ENCODE measurements at regions not wholly inside any gene's neighbourhood (a gene's known extent, or its start where the extent isn't known, plus 50 kb on each side); places are given as distances from the start of the nearest gene placed in this dataset.

- Mint-ChIP-seq H3K4me3 (no peak overlapping the region), H3K4me1 (peaks cover 0 to 1% (median 0%) of the 10 kb centered on the region in 4 donors), H3K36me3 (no peaks in the 10 kb centered on the region), H3K9me3 (peaks cover 0 to 5% (median 0%) of the 10 kb centered on the region in 8 donors), H3K27ac (no peak overlapping the region), H3K27me3 (peaks cover 0 to 2% of the 10 kb centered on the region in 2 donors)
- Histone ChIP-seq H3K9me3 (ENCODE audit: control insufficient read depth in 1 of 2, low read length in 2 of 2) (no peaks in the 10 kb centered on the region), H3K4me1 (ENCODE audit: insufficient read depth, low read length) (no peaks in the 10 kb centered on the region), H3K4me3 (ENCODE audit: low read length in 2 of 2) (no peak overlapping the region), H3K27me3 (ENCODE audit: insufficient read depth, low read length) (no peaks in the 10 kb centered on the region), H3K36me3 (ENCODE audit: insufficient read depth, low read length) (no peaks in the 10 kb centered on the region), H3K27ac (ENCODE audit: low read depth, low read length) (no peak overlapping the region)
- intact Hi-C loops (cut with micrococcal nuclease), result no loop called here
- CTCF ChIA-PET (ENCODE audit: partially characterized antibody), result interaction anchor here (0.5 to 1.2 kb wide), 2 partner anchors 37 to 152 kb away, joined by 3 to 5 read pairs; no protein-coding TSS in a partner anchor
- POLR2A ChIA-PET (ENCODE audit: partially characterized antibody), result no interaction called here
- no peak for DNase-seq
These were observed 370.4 kb upstream of the TGFBR2 start for GRCh38 chr3:30236011-30236410.

DNA sequence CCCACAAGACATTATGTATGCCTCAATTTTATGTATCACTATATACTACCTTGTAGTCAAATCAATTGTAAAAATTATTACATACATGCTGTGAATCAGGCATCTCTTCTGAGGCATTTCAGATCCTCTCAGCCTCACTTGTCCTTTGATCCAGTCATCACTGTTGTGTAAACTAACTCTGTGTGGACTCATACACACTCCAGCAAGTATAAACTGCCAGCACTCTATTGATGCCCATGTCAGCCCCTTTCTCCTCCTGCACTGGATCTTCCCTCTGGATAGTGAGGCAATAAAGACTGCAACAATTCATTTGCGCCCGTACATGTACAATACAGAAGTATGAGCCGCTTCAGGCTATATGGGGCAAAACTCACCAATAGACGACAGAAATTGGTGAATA, 364.7 kb upstream of the TGFBR2 start:
- no peaks in the 10 kb centered on the region for H3K27me3 ChIP-seq (ENCODE audit: insufficient read depth, low read length)
- Mint-ChIP-seq H3K27me3 (peaks cover 2 to 3% of the 10 kb centered on the region in 2 donors), H3K4me1 (peaks cover 0 to 2% (median 0%) of the 10 kb centered on the region in 4 donors), H3K27ac (no peak overlapping the region), H3K4me3 (no peak overlapping the region), H3K36me3 (no peaks in the 10 kb centered on the region), H3K9me3 (peaks cover 0 to 7% (median 1%) of the 10 kb centered on the region in 8 donors)
- no peaks in the 10 kb centered on the region for H3K9me3 ChIP-seq (ENCODE audit: control insufficient read depth in 1 of 2, low read length in 2 of 2)
- DNase-seq, result no peak
- H3K36me3 ChIP-seq (ENCODE audit: insufficient read depth, low read length), result no peaks in the 10 kb centered on the region
- no peaks in the 10 kb centered on the region for H3K4me1 ChIP-seq (ENCODE audit: insufficient read depth, low read length)
- intact Hi-C loops (cut with micrococcal nuclease), result no loop called here
- H3K4me3 ChIP-seq (ENCODE audit: low read length in 2 of 2), result no peak overlapping the region
- POLR2A ChIA-PET (ENCODE audit: partially characterized antibody), result no interaction called here
- H3K27ac ChIP-seq (ENCODE audit: low read depth, low read length), result no peak overlapping the region
- CTCF ChIA-PET (ENCODE audit: partially characterized antibody), result no interaction called here

- Mint-ChIP-seq H3K27me3 (peaks cover 0 to 6% of the 10 kb centered on the region in 2 donors), H3K36me3 (no peaks in the 10 kb centered on the region), H3K4me3 (peak overlapping the region in 1 of 8 donors; percentile 28), H3K4me1 (peaks cover 0 to 7% (median 0%) of the 10 kb centered on the region in 4 donors), H3K9me3 (peaks cover 0 to 3% (median 0%) of the 10 kb centered on the region in 8 donors), H3K27ac (no peak overlapping the region)
- intact Hi-C loops (cut with micrococcal nuclease), result no loop called here
- ChIA-PET CTCF (ENCODE audit: partially characterized antibody) (no interaction called here), POLR2A (ENCODE audit: partially characterized antibody) (no interaction called here)
- Histone ChIP-seq H3K4me3 (ENCODE audit: low read length in 2 of 2) (no peak overlapping the region), H3K4me1 (ENCODE audit: insufficient read depth, low read length) (no peaks in the 10 kb centered on the region), H3K9me3 (ENCODE audit: control insufficient read depth in 1 of 2, low read length in 2 of 2) (no peaks in the 10 kb centered on the region), H3K27ac (ENCODE audit: low read depth, low read length) (no peak overlapping the region), H3K36me3 (ENCODE audit: insufficient read depth, low read length) (no peaks in the 10 kb centered on the region), H3K27me3 (ENCODE audit: insufficient read depth, low read length) (no peaks in the 10 kb centered on the region)
- no peak for DNase-seq
These were observed 360.4 kb upstream of the TGFBR2 start for GRCh38 chr3:30245858-30246622.

GRCh38 chr3:30248423-30248822, 358.0 kb upstream of the TGFBR2 start:
- no peak overlapping the region for H3K4me3 Mint-ChIP-seq
- Histone ChIP-seq H3K4me1 (ENCODE audit: insufficient read depth, low read length) (no peaks in the 10 kb centered on the region), H3K9me3 (ENCODE audit: control insufficient read depth in 1 of 2, low read length in 2 of 2) (no peaks in the 10 kb centered on the region), H3K4me3 (ENCODE audit: low read length in 2 of 2) (no peak overlapping the region), H3K36me3 (ENCODE audit: insufficient read depth, low read length) (no peaks in the 10 kb centered on the region), H3K27ac (ENCODE audit: low read depth, low read length) (no peak overlapping the region), H3K27me3 (ENCODE audit: insufficient read depth, low read length) (no peaks in the 10 kb centered on the region)
- H3K36me3 Mint-ChIP-seq, result no peaks in the 10 kb centered on the region
- POLR2A ChIA-PET (ENCODE audit: partially characterized antibody), result interaction anchor here (1.0 kb wide), 1 partner anchor 12 kb away, joined by 3 read pairs; no protein-coding TSS in a partner anchor
- H3K27ac Mint-ChIP-seq, result no peak overlapping the region
- CTCF ChIA-PET (ENCODE audit: partially characterized antibody), result interaction anchor here (0.5 kb wide), 1 partner anchor 23 kb away, joined by 4 read pairs; no protein-coding TSS in a partner anchor
- no peak for DNase-seq
- H3K9me3 Mint-ChIP-seq, result peaks cover 0 to 4% (median 1%) of the 10 kb centered on the region in 8 donors
- peaks cover 0 to 7% (median 0%) of the 10 kb centered on the region in 4 donors for H3K4me1 Mint-ChIP-seq
- peaks cover 0 to 5% of the 10 kb centered on the region in 2 donors for H3K27me3 Mint-ChIP-seq
- intact Hi-C loops (cut with micrococcal nuclease), result no loop called here

GRCh38 chr3:30252474-30252873, 353.9 kb upstream of the TGFBR2 start:
- no peak overlapping the region for H3K27ac ChIP-seq (ENCODE audit: low read depth, low read length)
- H3K4me1 ChIP-seq (ENCODE audit: insufficient read depth, low read length), result no peaks in the 10 kb centered on the region
- no peaks in the 10 kb centered on the region for H3K27me3 ChIP-seq (ENCODE audit: insufficient read depth, low read length)
- H3K36me3 ChIP-seq (ENCODE audit: insufficient read depth, low read length), result no peaks in the 10 kb centered on the region
- Mint-ChIP-seq H3K27ac (no peak overlapping the region), H3K9me3 (peaks cover 0 to 6% (median under 1%) of the 10 kb centered on the region in 8 donors), H3K27me3 (no peaks in the 10 kb centered on the region), H3K4me3 (no peak overlapping the region), H3K4me1 (peaks cover 0 to 5% (median 2%) of the 10 kb centered on the region in 4 donors), H3K36me3 (no peaks in the 10 kb centered on the region)
- DNase-seq, result no peak
- POLR2A ChIA-PET (ENCODE audit: partially characterized antibody), result no interaction called here
- no peaks in the 10 kb centered on the region for H3K9me3 ChIP-seq (ENCODE audit: control insufficient read depth in 1 of 2, low read length in 2 of 2)
- intact Hi-C loops (cut with micrococcal nuclease), result no loop called here
- CTCF ChIA-PET (ENCODE audit: partially characterized antibody), result interaction anchor here (3.3 kb wide), 1 partner anchor 54 kb away, joined by 11 read pairs; no protein-coding TSS in a partner anchor
- H3K4me3 ChIP-seq (ENCODE audit: low read length in 2 of 2), result no peak overlapping the region

GRCh38 chr3:30253832-30254231, 352.6 kb upstream of the TGFBR2 start:
- Mint-ChIP-seq H3K36me3 (no peaks in the 10 kb centered on the region), H3K9me3 (peaks cover 0 to 6% (median under 1%) of the 10 kb centered on the region in 8 donors), H3K4me3 (no peak overlapping the region), H3K27ac (no peak overlapping the region), H3K4me1 (peaks cover 0 to 3% (median 0%) of the 10 kb centered on the region in 4 donors), H3K27me3 (no peaks in the 10 kb centered on the region)
- Histone ChIP-seq H3K9me3 (ENCODE audit: control insufficient read depth in 1 of 2, low read length in 2 of 2) (no peaks in the 10 kb centered on the region), H3K27ac (ENCODE audit: low read depth, low read length) (no peak overlapping the region), H3K27me3 (ENCODE audit: insufficient read depth, low read length) (no peaks in the 10 kb centered on the region), H3K36me3 (ENCODE audit: insufficient read depth, low read length) (no peaks in the 10 kb centered on the region), H3K4me1 (ENCODE audit: insufficient read depth, low read length) (no peaks in the 10 kb centered on the region), H3K4me3 (ENCODE audit: low read length in 2 of 2) (no peak overlapping the region)
- intact Hi-C loops (cut with micrococcal nuclease), result no loop called here
- DNase-seq, result no peak
- CTCF ChIA-PET (ENCODE audit: partially characterized antibody), result interaction anchor here (1.6 kb wide), 1 partner anchor 49 kb away, joined by 3 read pairs; no protein-coding TSS in a partner anchor
- POLR2A ChIA-PET (ENCODE audit: partially characterized antibody), result no interaction called here

DNA sequence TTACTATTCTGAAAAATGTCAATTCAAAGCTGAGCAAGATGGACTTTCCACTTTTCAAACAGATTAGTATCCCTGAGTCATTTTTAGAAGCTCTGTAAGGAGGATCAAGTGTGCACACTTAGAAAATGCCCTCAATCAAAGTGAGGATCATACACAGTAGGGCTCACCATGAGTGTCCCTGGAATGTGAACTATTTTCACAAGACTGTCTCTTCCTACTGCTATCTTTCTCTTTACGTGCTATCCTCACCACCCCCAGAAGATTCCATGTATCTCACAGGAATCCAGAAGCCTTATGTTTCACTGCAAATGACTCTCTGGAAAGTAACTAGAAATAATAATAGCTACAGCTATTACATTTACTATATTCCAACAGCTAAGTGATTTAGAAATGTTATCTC, 349.9 kb upstream of the TGFBR2 start:
- no peak overlapping the region for H3K27ac ChIP-seq (ENCODE audit: low read depth, low read length)
- Mint-ChIP-seq H3K27ac (no peak overlapping the region), H3K4me1 (peaks cover 0 to 3% (median 0%) of the 10 kb centered on the region in 4 donors), H3K4me3 (no peak overlapping the region), H3K9me3 (peaks cover 0 to 4% (median under 1%) of the 10 kb centered on the region in 8 donors), H3K36me3 (no peaks in the 10 kb centered on the region), H3K27me3 (no peaks in the 10 kb centered on the region)
- no peaks in the 10 kb centered on the region for H3K27me3 ChIP-seq (ENCODE audit: insufficient read depth, low read length)
- intact Hi-C loops (cut with micrococcal nuclease), result no loop called here
- no peak overlapping the region for H3K4me3 ChIP-seq (ENCODE audit: low read length in 2 of 2)
- CTCF ChIA-PET (ENCODE audit: partially characterized antibody), result no interaction called here
- H3K9me3 ChIP-seq (ENCODE audit: control insufficient read depth in 1 of 2, low read length in 2 of 2), result no peaks in the 10 kb centered on the region
- no peak for DNase-seq
- no peaks in the 10 kb centered on the region for H3K36me3 ChIP-seq (ENCODE audit: insufficient read depth, low read length)
- POLR2A ChIA-PET (ENCODE audit: partially characterized antibody), result no interaction called here
- no peaks in the 10 kb centered on the region for H3K4me1 ChIP-seq (ENCODE audit: insufficient read depth, low read length)
